Dendritic cell treated with granulocyte-macrophage colony-stimulating factor and Interleukin-4, amounts not matched to agents 40 ng/mL and 50 ng/mL, for 4 days (primary cell): ENCODE measurements at regions not wholly inside any gene's neighbourhood (a gene's known extent, or its start where the extent isn't known, plus 50 kb on each side); places are given as distances from the start of the nearest gene placed in this dataset.
"Not testable (repeated sequence)": the region's sequence is repeated elsewhere in the genome, so short reads cannot be mapped to it uniquely, and the experiment has no call there.

Experiments
- H3K27ac Mint-ChIP-seq: one replicate; pipeline ENCODE4 v1.8.0; 2022; ENCODE audit warnings: mild to moderate bottlenecking, mixed read lengths
- H3K27me3 Mint-ChIP-seq: one replicate; pipeline ENCODE4 v1.8.0; 2022; ENCODE audit warnings: mild to moderate bottlenecking, mixed read lengths
- H3K36me3 Mint-ChIP-seq: one replicate; pipeline ENCODE4 v1.8.0; 2022; ENCODE audit warnings: low read depth, mixed read lengths
- H3K4me1 Mint-ChIP-seq: one replicate; pipeline ENCODE4 v1.8.0; 2022; ENCODE audit warnings: low read depth, mixed read lengths
- H3K4me3 Mint-ChIP-seq: one replicate; pipeline ENCODE4 v1.8.0; 2022; ENCODE audit warnings: mild to moderate bottlenecking, moderate library complexity, mixed read lengths
- H3K9me3 Mint-ChIP-seq: one replicate; pipeline ENCODE4 v1.8.0; 2022; ENCODE audit warnings: mixed read lengths
- intact Hi-C: fragments of 100-400 bp; cut with micrococcal nuclease; formaldehyde crosslinking; loops from one replicate; pipeline ENCODE4 v1.15.0; 2022

GRCh38 chr1:94769551-94769950, 50.6 kb upstream of the SLC44A3 start:
- Mint-ChIP-seq H3K4me1 (peaks cover 38% of the 10 kb centered on the region), H3K4me3 (no peak overlapping the region), H3K27me3 (peaks cover 12% of the 10 kb centered on the region), H3K9me3 (no peaks in the 10 kb centered on the region), H3K27ac (no peak overlapping the region), H3K36me3 (no peaks in the 10 kb centered on the region)
- intact Hi-C loops: no loop called here

- H3K4me1 Mint-ChIP-seq: peaks cover 28% of the 10 kb centered on the region
- no peak overlapping the region for H3K27ac Mint-ChIP-seq
- H3K9me3 Mint-ChIP-seq: no peaks in the 10 kb centered on the region
- intact Hi-C loops: no loop called here
- H3K27me3 Mint-ChIP-seq: peaks cover 6% of the 10 kb centered on the region
- no peaks in the 10 kb centered on the region for H3K36me3 Mint-ChIP-seq
- no peak overlapping the region for H3K4me3 Mint-ChIP-seq
Observed at GRCh38 chr1:94768036-94768435, 52.1 kb upstream of the SLC44A3 start.

- no peak overlapping the region for H3K27ac Mint-ChIP-seq
- intact Hi-C loops: no loop called here
- H3K36me3 Mint-ChIP-seq: no peaks in the 10 kb centered on the region
- peaks cover 3% of the 10 kb centered on the region for H3K27me3 Mint-ChIP-seq
- H3K4me1 Mint-ChIP-seq: peaks cover 18% of the 10 kb centered on the region
- H3K9me3 Mint-ChIP-seq: no peaks in the 10 kb centered on the region
- no peak overlapping the region for H3K4me3 Mint-ChIP-seq
Observed at GRCh38 chr1:94765958-94766357, 54.2 kb upstream of the SLC44A3 start.

GRCh38 chr1:94759188-94759587, 61.0 kb upstream of the SLC44A3 start:
- no peak overlapping the region for H3K4me3 Mint-ChIP-seq
- peaks cover 17% of the 10 kb centered on the region for H3K4me1 Mint-ChIP-seq
- no peaks in the 10 kb centered on the region for H3K27me3 Mint-ChIP-seq
- H3K27ac Mint-ChIP-seq: no peak overlapping the region
- intact Hi-C loops: no loop called here
- H3K9me3 Mint-ChIP-seq: no peaks in the 10 kb centered on the region
- no peaks in the 10 kb centered on the region for H3K36me3 Mint-ChIP-seq

- H3K4me1 Mint-ChIP-seq: peaks cover 23% of the 10 kb centered on the region
- H3K4me3 Mint-ChIP-seq: no peak overlapping the region
- H3K27me3 Mint-ChIP-seq: no peaks in the 10 kb centered on the region
- no peaks in the 10 kb centered on the region for H3K9me3 Mint-ChIP-seq
- H3K36me3 Mint-ChIP-seq: no peaks in the 10 kb centered on the region
- no peak overlapping the region for H3K27ac Mint-ChIP-seq
- intact Hi-C loops: no loop called here
Observed at GRCh38 chr1:94757931-94758330, 62.2 kb upstream of the SLC44A3 start.

GRCh38 chr1:94755675-94756074, 64.5 kb upstream of the SLC44A3 start:
- Mint-ChIP-seq H3K4me1 (peaks cover 23% of the 10 kb centered on the region), H3K4me3 (no peak overlapping the region), H3K27ac (no peak overlapping the region), H3K27me3 (no peaks in the 10 kb centered on the region), H3K36me3 (no peaks in the 10 kb centered on the region), H3K9me3 (no peaks in the 10 kb centered on the region)
- intact Hi-C loops: no loop called here

GRCh38 chr1:94755016-94755415, 65.1 kb upstream of the SLC44A3 start:
- peaks cover 23% of the 10 kb centered on the region for H3K4me1 Mint-ChIP-seq
- H3K36me3 Mint-ChIP-seq, H3K27ac Mint-ChIP-seq, H3K27me3 Mint-ChIP-seq, intact Hi-C loops, H3K9me3 Mint-ChIP-seq, H3K4me3 Mint-ChIP-seq: not testable (repeated sequence)

- H3K4me1 Mint-ChIP-seq: peaks cover 23% of the 10 kb centered on the region
- peaks cover 1% of the 10 kb centered on the region for H3K27me3 Mint-ChIP-seq
- H3K9me3 Mint-ChIP-seq: peaks cover 2% of the 10 kb centered on the region
- H3K36me3 Mint-ChIP-seq: no peaks in the 10 kb centered on the region
- no peak overlapping the region for H3K27ac Mint-ChIP-seq
- intact Hi-C loops: no loop called here
- no peak overlapping the region for H3K4me3 Mint-ChIP-seq
Observed at GRCh38 chr1:94754570-94754969, 65.6 kb upstream of the SLC44A3 start.

- Mint-ChIP-seq H3K27me3 (peaks cover 1% of the 10 kb centered on the region), H3K27ac (no peak overlapping the region), H3K36me3 (no peaks in the 10 kb centered on the region), H3K4me1 (peaks cover 23% of the 10 kb centered on the region), H3K4me3 (no peak overlapping the region), H3K9me3 (peaks cover 7% of the 10 kb centered on the region)
- intact Hi-C loops: no loop called here
Observed at GRCh38 chr1:94754095-94754494, 66.1 kb upstream of the SLC44A3 start.

GRCh38 chr1:94753171-94753972, 66.8 kb upstream of the SLC44A3 start:
- peaks cover 11% of the 10 kb centered on the region for H3K9me3 Mint-ChIP-seq
- H3K27me3 Mint-ChIP-seq: peaks cover 1% of the 10 kb centered on the region

GRCh38 chr1:94751483-94751882, 68.7 kb upstream of the SLC44A3 start:
- H3K27ac Mint-ChIP-seq: not testable (repeated sequence)

More at GRCh38 chr1:94753171-94753972, 66.8 kb upstream of the SLC44A3 start:
- intact Hi-C loops: no loop called here
- no peak overlapping the region for H3K4me3 Mint-ChIP-seq
- H3K4me1 Mint-ChIP-seq: peaks cover 23% of the 10 kb centered on the region
- no peaks in the 10 kb centered on the region for H3K36me3 Mint-ChIP-seq
- H3K27ac Mint-ChIP-seq: no peak overlapping the region

GRCh38 chr1:94746635-94747525, 73.3 kb upstream of the SLC44A3 start:
- H3K27ac Mint-ChIP-seq: no peak overlapping the region
- H3K36me3 Mint-ChIP-seq: no peaks in the 10 kb centered on the region
- peaks cover 1% of the 10 kb centered on the region for H3K27me3 Mint-ChIP-seq
- no peak overlapping the region for H3K4me3 Mint-ChIP-seq
- peaks cover 34% of the 10 kb centered on the region for H3K4me1 Mint-ChIP-seq
- intact Hi-C loops: loop anchor here (10.0 kb wide), 2 partner anchors 132 to 212 kb away; no protein-coding TSS in a partner anchor
- peaks cover 11% of the 10 kb centered on the region for H3K9me3 Mint-ChIP-seq

More at GRCh38 chr1:94751483-94751882, 68.7 kb upstream of the SLC44A3 start:
- Mint-ChIP-seq H3K9me3 (peaks cover 11% of the 10 kb centered on the region), H3K4me1 (peaks cover 35% of the 10 kb centered on the region)
- H3K4me3 Mint-ChIP-seq, H3K36me3 Mint-ChIP-seq, H3K27me3 Mint-ChIP-seq, intact Hi-C loops: not testable (repeated sequence)

- H3K4me1 Mint-ChIP-seq: peaks cover 43% of the 10 kb centered on the region
- no peaks in the 10 kb centered on the region for H3K36me3 Mint-ChIP-seq
- intact Hi-C loops: loop anchor here (10.0 kb wide), 2 partner anchors 131 to 211 kb away; no protein-coding TSS in a partner anchor
- H3K9me3 Mint-ChIP-seq: peaks cover 11% of the 10 kb centered on the region
- H3K4me3 Mint-ChIP-seq: no peak overlapping the region
- H3K27me3 Mint-ChIP-seq: peaks cover 1% of the 10 kb centered on the region
- H3K27ac Mint-ChIP-seq: no peak overlapping the region
Observed at GRCh38 chr1:94745742-94746141, 74.4 kb upstream of the SLC44A3 start.

GRCh38 chr1:94743862-94744261, 76.3 kb upstream of the SLC44A3 start:
- Mint-ChIP-seq H3K27me3 (no peaks in the 10 kb centered on the region), H3K27ac (no peak overlapping the region), H3K36me3 (no peaks in the 10 kb centered on the region), H3K4me1 (peaks cover 55% of the 10 kb centered on the region), H3K9me3 (peaks cover 1% of the 10 kb centered on the region), H3K4me3 (no peak overlapping the region)
- intact Hi-C loops: loop anchor here (10.0 kb wide), 2 partner anchors 129 to 209 kb away; no protein-coding TSS in a partner anchor
